Cerebellar nuclear complex (tissue), 1 donor: ENCODE measurements at regions not wholly inside any gene's neighbourhood (a gene's known extent, or its start where the extent isn't known, plus 50 kb on each side); places are given as distances from the start of the nearest gene placed in this dataset.
"Not testable (repeated sequence)": the region's sequence is repeated elsewhere in the genome, so short reads cannot be mapped to it uniquely, and the experiment has no call there.

ENCODE experiments used
- DNase-seq, 2 experiments: peaks; one replicate each; lab custom pipeline; 2025; lab: John Stamatoyannopoulos, UW

DNA sequence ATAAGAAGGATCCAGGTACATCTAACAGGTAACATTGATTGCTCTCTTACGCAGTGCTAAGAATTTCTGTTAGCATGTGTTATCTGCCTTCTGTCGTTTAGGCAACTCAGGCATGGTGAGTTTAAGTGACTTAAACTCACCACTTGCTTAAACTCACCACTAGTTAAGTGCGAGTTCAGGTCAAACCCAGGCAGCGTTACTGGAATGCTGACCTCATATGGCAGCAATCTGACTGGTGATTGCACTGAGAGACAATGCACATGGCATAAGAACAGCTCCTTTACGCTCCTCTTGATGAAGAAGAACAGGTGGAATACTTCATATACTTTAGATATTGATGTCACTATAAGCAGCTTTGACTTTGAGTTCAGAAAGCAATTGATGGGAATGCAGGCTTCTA, 954.1 kb downstream of the SOCS6 start:
- no peak for DNase-seq

DNA sequence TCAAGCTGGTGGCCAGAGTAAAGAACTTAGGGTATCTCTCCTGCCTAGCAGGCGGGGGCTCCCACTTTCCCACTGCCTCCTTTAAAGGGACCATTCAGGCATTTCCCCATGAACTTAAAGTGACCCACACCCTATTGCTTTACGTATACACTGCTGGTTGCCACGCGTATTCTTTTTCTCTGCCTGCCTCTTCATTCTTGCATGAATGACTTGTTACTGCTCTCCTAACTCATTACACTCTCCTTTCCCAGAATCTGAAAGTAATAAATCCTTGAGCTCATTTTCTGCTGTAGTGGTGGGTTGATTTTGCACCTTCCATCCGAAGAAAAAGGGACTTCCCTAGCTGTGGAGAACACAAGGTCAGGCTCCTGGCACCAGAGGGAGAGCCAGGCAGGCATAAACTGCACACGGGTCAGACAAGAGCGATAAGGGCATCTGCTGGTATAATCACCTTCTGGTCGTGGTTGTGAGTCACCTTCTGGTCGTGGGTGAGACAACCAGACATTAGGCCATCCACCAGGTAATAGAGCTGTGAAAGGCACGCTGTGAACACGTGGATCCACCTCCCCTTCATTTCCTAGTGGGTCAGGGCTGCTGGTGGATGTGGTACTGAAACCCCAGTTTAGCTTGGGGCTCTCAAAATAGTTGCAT, 950.3 kb downstream of the SOCS6 start:
- DNase-seq, result no peak

DNA sequence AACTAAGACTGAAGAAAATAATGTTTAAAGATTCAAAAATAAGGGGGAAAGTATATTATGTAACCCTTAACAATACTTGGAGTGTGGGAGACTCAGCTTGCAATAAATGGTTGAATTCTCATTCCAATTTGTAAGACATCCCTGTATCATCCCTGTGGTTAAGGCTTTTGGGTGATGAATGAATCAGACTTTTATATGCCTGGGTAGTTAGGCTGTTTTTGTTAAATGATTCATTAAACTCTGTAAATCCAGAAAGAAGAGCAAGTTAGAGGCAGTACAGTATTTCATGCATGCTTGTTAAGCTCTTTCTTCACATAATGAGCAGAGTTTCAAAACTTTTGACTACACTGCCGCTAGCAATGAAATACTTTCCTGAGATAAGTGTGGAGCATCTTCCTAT, 948.8 kb downstream of the SOCS6 start:
- DNase-seq, result no peak

DNA sequence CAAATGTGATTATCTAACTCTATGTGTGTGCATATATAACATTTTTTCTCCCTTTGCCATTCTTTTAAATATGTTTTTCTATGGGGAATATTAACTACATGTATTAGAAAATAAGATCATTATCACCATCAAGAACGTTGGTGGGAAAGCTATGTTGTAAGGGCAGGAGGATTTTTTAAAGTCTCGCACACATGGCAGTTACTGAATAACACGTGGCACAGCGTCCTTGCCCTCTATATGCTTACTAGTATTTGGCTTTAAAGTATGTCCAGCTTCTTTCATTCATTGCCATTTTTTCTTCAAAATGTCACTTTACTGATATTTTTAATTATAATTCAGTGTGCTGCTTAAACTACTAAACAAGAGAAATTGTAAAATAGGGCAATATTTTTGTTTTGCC, 944.3 kb downstream of the SOCS6 start:
- no peak for DNase-seq

DNA sequence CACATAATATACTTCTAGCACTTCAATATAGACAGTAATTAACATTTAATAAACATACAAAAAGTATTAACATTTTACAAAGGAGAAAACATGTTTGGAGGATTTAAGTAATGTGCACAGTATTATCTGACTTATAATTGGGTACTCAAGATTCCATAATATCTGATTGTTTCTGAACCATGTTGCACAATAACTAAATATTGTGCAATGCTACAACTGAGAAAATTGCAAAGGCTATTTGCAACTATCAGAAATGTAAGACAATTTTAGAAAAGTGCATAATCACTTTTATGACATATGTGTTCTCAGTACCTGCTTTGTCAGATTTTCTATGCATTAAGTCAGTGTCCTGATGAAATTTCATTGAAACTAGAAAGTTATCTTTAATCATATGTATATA, 934.6 kb downstream of the SOCS6 start:
- no peak for DNase-seq

DNA sequence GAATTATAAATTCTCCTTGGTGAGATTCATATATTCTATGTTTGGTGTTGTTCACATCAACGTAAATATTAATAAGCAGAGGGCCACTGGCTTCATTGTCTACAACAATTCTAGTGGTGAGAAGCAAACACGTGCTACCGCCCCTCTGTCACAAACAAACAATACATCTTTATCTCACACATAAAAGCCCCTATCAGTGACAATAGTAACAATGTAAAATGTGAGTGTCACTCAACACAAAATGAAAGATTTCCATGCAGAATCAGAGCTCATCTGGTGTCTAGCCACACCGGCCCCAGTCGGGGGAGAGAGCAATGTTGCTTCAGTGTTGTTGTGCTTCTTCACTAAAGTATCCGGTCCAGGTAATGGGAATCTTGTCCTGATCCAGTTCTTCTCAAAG, 932.6 kb downstream of the SOCS6 start:
- no peak for DNase-seq

DNA sequence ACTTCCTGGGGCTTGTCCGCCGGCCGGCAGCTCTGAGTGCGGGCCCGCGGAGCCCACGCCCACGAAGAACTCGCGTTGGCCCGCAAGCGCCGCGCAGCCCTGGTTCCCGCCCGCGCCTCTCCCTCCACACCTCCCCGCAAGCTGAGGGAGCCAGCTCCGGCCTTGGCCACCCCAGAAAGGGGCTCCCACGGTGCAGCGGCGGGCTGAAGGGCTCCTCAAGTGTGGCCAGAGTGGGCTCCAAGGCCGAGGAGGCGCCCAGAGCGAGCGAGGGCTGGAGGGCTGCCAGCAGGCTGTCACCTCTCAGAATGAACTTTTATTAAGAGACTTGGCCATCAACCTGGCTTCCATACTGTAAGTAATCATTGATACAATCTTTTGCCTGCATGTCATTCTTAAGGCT, 923.9 kb downstream of the SOCS6 start:
- not testable (repeated sequence) for DNase-seq

DNA sequence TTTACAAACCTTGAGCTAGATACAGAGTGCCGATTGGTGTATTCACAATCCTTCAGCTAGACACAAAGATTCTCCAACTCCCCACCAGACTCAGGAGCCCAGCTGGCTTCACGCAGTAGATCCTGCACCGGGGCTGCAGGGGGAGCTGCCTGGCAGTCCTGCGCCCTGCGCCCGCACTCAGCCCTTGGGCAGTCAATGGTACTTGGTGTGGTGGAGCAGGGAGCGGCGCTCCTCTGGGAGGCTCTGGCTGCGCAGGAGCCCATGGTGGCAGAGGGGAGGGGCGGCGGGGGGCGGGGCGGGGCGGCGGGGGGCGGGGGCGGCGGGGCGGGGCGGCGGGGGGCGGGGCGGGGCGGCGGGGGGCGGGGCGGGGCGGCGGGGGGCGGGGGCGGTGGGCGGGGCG, 923.4 kb downstream of the SOCS6 start:
- no peak for DNase-seq

DNA sequence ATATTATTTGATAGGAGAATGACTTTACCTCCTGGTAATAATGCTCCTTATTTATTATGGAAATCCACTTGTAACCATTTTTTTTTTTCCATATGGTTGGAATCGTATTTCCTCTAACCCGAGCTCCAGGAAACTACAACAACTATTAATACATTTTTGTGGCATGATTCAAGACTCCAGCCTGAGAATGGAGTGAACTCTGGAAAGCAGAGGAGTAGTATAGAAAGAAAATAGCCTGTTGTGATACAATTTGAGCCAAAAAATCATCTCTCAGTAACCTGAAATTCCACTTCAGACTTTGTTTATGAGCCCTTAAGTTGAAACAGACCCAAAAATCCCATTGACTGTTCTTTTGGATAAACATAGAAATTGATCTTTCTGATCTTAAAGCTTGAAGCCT, 921.1 kb downstream of the SOCS6 start:
- no peak for DNase-seq

DNA sequence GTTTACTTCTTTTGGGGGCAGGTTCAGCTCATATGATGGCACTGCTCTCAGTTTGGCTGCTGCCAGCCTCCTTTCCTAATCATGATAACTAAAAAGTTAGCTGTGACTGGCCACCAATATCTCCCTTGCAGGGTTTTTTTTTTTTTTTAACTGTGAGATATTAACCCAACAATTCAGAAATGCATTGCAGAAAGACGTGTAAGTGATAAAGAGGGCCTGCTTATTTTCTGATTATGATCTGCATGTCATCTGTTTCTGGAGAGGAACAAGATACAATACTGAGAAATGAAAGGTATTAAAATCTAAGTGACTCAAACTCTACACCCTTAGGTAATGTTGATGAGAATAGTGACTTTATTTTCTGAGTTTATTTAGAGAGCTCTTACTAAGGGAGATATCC, 905.6 kb downstream of the SOCS6 start:
- no peak for DNase-seq

DNA sequence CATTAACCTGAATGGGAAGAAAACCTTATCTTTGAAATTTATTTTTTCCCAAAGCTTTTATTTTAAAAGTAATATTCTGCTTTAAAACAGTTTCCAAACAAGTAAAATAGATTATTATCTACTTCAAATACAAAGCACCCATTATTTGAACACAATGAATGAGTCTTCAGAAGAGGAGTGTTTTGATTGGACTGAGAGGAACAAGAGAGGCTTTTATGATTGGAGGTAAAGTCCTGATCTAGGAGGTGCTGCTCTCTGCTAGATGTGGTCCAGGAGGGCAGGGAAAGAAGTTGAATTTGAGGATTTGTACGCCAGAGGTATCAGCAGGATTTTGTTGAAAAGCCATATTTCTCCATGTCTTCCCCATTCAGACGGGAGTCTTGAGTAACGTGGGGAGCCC, 900.7 kb downstream of the SOCS6 start:
- DNase-seq, result no peak

DNA sequence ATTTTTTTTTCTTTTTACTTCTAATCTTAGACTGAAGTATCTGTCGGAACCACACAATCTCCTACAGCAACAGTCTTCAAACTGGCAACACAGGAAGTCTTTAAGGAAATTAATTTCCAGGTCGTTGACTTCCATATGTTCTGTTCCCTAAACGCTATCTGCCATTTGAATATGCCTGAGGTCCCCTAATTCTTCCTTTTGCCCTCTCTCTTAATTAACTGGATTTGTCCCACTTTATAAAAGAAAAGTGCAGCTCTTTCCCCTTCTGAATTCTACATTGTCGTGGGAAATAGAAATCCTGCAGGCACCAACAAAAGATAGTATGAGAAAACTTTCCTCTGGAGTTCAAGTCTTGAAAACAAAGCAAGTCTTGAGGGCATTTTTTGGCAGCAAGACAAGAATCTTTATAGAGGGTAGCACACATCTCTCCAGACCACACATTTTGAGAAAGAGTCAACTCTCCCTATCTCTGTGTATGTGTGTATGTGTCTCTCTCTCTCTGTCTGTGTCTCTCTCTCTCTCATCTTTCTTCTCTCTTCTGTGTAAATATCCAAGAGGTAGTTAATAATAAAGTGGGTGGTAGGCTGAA, 879.8 kb downstream of the SOCS6 start:
- DNase-seq, result no peak

DNA sequence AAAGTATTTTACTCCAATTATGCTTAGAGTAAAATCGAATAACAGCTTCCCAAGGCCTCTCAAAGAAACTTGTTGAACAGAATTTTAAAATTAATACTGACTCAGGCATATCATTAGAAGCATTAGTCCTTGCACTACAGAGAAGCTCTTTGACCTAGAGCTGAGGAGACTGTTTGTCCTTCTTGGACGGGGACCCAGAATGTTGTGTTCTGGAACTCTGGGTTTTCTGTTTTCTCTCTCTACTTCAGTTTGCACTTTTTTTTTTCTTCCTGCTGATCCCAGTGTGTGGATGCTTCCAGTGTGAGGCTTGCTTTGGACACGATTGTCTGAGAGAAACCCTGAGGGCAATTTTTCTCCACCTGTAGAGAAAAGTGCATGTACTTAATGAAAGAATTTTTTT, 847.6 kb downstream of the SOCS6 start:
- DNase-seq, result no peak

DNA sequence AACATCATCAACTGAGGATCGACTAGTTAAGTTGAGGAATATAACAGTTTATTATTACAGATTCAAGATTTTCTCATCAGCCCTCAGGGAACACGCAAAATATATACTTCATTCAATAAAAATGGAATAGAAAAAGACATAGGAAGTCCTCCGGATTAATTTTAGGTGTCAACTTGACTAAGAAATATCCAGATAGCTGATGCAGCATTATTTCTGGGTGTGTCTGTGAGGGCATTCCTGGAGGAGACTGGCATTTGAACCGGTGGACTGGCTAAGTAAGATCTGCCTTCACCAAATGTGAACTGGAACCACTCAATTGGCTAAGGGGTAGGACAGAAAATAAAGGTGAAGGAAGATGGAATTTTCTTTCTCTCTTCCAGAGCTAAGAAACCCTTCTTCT, 845.3 kb downstream of the SOCS6 start:
- DNase-seq, result no peak

DNA sequence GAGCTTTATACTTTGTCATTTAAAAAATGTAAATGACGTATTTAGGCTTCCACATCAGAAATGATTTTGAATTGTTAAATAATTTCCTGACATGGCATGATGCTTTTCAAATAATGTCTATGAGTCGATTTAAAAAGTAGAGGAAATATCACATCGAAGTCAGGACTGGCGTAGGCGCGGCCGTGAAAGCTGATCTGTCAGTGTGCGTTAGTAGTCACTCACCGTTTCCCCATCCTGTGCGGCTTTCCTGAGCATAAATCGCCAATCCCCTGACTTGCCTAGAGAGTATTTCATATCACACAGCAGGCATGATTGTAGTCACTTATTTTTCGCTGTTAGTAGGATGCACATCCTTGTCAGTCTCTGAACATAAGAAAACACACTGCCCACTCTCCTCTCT, 843.1 kb downstream of the SOCS6 start:
- no peak for DNase-seq

DNA sequence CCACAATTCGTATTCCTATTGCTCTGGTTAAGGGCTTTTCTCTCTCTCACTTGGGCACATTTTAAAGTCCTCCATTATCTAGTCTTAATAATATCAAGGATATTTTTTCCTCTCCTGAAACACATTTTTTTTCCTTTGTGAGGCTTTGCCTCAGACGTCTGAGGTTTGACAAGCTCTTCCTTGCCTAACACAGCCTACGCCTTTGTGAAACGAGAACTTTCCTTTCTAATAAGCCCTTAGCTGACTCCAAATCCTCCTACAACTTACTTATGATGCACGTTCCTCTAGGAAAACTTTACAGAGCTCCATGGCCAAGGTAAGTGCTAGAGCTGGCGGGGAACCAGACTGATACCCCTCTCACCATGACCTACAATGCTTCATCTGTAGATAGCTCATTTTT, 841.5 kb downstream of the SOCS6 start:
- DNase-seq, result no peak

DNA sequence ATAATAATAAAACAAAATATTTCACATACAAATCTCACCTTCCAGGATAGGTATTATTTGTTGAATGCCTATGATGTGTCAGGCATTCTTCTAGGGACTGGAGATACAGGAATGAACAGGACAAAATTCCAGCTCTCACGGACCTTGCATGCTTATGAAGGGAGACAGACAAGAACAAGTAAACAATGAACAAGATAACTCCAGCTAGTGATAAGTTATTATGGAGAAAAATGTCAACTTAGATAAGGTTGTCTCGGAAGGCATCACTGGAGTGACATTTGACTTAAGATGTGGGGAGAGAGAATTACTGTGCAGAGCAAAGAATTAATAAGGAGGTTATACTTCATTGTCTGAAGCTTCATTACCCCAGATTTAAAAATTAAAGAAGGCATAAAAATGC, 836.7 kb downstream of the SOCS6 start:
- DNase-seq, result no peak

DNA sequence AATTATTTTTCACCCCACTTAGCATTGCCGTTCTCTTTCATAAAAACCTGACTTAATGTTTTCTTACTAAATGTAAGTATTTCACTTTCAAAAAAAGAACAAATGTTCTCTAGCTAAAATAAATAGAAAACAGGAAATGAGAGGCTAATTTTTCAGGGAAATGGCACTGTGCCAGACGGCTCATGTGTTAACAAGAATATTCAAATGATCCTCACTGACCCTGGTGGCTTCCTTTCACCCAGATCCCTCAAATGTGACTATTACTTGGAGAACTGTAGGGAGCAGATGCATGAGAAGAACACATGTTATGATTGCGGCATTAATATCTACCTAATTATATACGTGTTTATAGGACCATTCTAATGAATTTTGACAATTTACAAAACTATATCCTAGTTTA, 827.7 kb downstream of the SOCS6 start:
- no peak for DNase-seq

DNA sequence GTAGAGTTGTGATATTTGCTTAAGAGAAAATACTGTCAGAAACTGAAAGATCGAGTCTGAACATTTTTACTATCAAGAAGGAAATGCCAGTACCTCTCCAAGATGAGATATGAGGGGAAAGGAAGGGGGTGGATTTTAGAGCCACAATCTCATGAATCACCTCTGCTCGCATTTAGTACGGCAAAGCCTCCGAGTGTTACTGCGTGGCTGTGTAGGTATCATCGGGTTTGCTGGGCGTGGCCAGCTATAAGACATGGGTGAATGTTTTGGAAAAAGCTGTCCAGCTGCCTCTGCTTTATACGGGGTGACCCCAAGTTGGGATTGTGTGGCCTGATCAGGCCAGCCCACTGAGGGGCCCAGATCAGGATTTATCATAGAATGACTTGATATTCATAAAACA, 826.4 kb downstream of the SOCS6 start:
- no peak for DNase-seq

DNA sequence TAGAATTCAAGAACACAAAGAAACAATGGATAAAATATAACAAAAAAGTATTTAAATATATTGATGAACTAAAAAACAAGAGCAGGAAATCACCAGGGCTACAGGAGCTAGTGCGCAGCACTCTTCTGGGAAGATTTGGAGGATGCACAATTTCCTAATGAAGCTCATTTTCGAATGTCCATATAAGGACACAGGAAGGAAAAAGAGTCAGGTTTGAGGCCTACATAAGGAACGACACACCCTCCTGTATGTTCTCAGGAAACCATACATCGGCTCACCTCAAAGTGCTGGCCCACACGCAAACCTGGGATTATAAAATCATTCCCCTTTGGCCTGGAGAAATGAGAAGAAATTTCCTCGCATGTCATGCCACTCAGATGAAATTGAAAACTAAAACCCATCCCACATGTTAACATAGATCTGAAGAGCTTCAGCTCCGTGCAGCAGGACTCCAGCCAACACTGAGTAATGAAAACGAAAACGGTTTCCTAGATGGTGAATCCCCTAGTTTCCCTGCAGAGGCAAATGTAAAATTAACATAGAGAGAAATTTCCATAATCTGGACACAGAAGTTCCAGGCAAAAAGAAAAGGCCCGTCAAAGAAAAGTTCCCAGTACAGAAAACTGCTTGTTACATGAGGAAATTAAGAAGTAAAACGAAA, 825.8 kb downstream of the SOCS6 start:
- DNase-seq, result no peak

DNA sequence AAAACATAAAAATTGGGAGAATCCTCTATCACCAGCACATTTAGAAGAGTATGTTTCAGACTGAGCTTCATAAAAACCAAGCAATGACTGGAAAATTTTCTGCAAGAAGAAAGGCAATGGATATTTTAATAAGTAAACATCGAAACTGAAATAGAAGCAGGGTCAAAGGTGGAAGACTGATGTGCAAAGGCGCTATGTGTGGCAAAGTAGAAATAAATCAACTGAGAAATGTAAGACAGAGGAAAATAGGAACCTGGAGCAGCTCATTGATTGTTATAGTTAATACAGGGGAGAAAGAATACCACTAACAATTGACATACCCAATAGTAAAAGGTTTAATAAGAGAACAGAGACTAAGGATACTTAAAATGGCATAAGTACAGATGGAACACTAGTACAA, 818.4 kb downstream of the SOCS6 start:
- DNase-seq, result no peak

DNA sequence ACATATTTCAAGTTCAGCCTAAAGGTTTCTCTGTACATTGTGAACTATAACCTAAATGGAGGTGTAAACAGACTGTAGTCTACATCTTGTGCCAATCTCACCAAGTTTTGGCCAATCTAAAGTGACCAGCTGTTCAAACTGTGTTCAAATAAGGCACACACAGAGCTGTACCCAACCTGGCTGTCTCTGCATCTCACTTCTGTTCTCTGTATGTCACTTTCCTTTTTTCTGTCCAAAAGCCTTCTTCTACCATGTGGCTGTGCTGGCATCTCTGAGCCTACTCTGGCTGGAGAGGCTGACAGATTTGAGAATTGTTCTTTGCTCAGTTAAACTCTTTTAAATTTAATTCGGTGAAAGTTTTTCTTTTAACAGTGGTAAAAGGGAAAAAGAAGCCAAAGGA, 817.9 kb downstream of the SOCS6 start:
- no peak for DNase-seq

DNA sequence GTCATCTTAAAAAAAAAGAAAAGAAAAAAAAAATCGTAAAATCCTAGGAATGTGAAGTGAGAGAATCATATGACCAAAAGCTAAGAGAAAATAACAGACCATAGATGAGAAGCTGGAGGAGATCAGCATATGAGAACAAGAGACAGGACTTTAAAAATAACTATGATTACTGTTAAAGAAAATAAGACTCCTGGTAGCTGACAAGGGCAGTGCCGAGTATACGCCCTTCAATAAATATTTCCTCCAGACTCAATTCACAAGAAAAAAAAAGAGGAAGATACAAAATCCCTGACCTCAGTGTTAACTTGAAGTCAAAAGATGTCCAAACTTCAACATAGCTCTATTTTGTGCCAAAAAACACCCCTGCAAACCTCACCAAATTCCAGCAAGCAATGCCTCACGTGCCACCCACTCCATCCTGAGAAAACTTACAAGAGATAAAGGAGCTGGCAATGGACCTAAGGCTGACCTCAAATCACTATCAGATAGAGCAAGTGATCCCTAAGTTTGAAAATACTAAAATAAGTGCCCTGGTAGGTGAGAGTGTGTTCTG, 817.2 kb downstream of the SOCS6 start:
- DNase-seq, result no peak
